Endothelial cell of umbilical vein (primary cell): ENCODE measurements at regions not wholly inside any gene's neighbourhood (a gene's known extent, or its start where the extent isn't known, plus 50 kb on each side); places are given as distances from the start of the nearest gene placed in this dataset.

Experiments
- BruUV-seq: library from RNA; stranded (reverse); fragments of 400-500 nt; replicated peaks from 2 replicates; lab custom pipeline; 2021; lab: Mats Ljungman, UMichigan
- CTCF ChIA-PET: fragments of 300-600, 350-600 bp; sonication (Branson Sonifier 250); formaldehyde crosslinking; loops from one replicate; lab custom pipeline; 2021; ENCODE audit warnings: antibody characterized with exemption, inconsistent platforms; lab: Charles Lee
- POLR2A ChIA-PET: fragments of 300-600, 350-600 bp; sonication (Branson Sonifier 250); formaldehyde crosslinking; loops from one replicate; lab custom pipeline; 2021; ENCODE audit warnings: antibody characterized with exemption, inconsistent platforms; lab: Charles Lee
- DNase-seq: peaks from one replicate; pipeline ENCODE4 v3.0.0-alpha.2; 2011; ENCODE audit warnings: low read depth, low spot score
- FAIRE-seq: peaks from 2 replicates; lab custom pipeline; 2011; peaks lifted over from hg19 to GRCh38; lab: Jason Lieb, UNC
- H2AFZ ChIP-seq: 2 replicates; pipeline ENCODE4 v1.6.0; 2012; ENCODE audit warnings: low read depth, low read length, control low read depth, inconsistent platforms
- H3K27ac ChIP-seq: 2 replicates; pipeline ENCODE4 v1.5.1; 2011; ENCODE audit warnings: low read depth, mild to moderate bottlenecking, control low read depth, low read length, moderate library complexity; ENCODE audit not compliant: insufficient read depth
- H3K27me3 ChIP-seq, 2 experiments: 2 replicates each; pipeline versions ENCODE4 v1.6.0 to v1.6.1; 2011; ENCODE audit warnings: low read length in 2 of 2, mixed read lengths in 1 of 2; ENCODE audit not compliant: control insufficient read depth in 2 of 2, insufficient read depth in 2 of 2
- H3K36me3 ChIP-seq, 2 experiments: 2 replicates in 1 of 2; 3 replicates in 1 of 2; pipeline ENCODE4 v1.5.1; 2011; ENCODE audit warnings: low read length in 2 of 2, mild to moderate bottlenecking in 1 of 2, moderate library complexity in 1 of 2; ENCODE audit not compliant: control insufficient read depth in 2 of 2, insufficient read depth in 2 of 2; ENCODE audit errors: extremely low read depth in 1 of 2
- H3K4me1 ChIP-seq: 3 replicates; pipeline ENCODE4 v1.5.1; 2011; ENCODE audit warnings: mild to moderate bottlenecking, low read length; ENCODE audit not compliant: control insufficient read depth, insufficient read depth; ENCODE audit errors: extremely low read depth
- H3K4me2 ChIP-seq: 2 replicates; pipeline ENCODE4 v1.6.1; 2011; ENCODE audit warnings: low read length, control low read depth, mixed read lengths; ENCODE audit not compliant: insufficient read depth
- H3K4me3 ChIP-seq, 3 experiments: fragments of 200-600 bp in 1 of 3; sonication (generic), shearing (Covaris generic) in 1 of 3; replicated peaks in 1 of 3; 2 replicates each; pipeline ENCODE4 v1.5.1; 2011 to 2016; ENCODE audit warnings: control low read depth in 3 of 3, low read length in 3 of 3, mild to moderate bottlenecking in 2 of 3, inconsistent platforms in 1 of 3, low read depth in 1 of 3, moderate library complexity in 1 of 3; ENCODE audit not compliant: insufficient read depth in 1 of 3
- H3K79me2 ChIP-seq: 2 replicates; pipeline ENCODE4 v1.6.0; 2012; ENCODE audit warnings: low read length, inconsistent platforms; ENCODE audit not compliant: control insufficient read depth, insufficient read depth
- H3K9ac ChIP-seq: replicated peaks from 2 replicates; pipeline ENCODE3; 2011; ENCODE audit warnings: low read length, control low read depth; ENCODE audit not compliant: insufficient read depth; ENCODE audit errors: extremely low read depth
- H3K9me1 ChIP-seq: replicated peaks from 3 replicates; pipeline ENCODE4 v1.6.0; 2011; ENCODE audit warnings: mild to moderate bottlenecking, low read length; ENCODE audit not compliant: control insufficient read depth, insufficient read depth; ENCODE audit errors: extremely low read depth
- H3K9me3 ChIP-seq: replicated peaks from 2 replicates; pipeline ENCODE4 v1.5.1; 2012; ENCODE audit warnings: low read length, inconsistent platforms; ENCODE audit not compliant: control insufficient read depth, insufficient read depth
- H4K20me1 ChIP-seq: replicated peaks from 2 replicates; pipeline ENCODE3; 2011; ENCODE audit warnings: mild to moderate bottlenecking, low read length; ENCODE audit not compliant: control insufficient read depth, insufficient read depth; ENCODE audit errors: extremely low read depth
- EZH2 ChIP-seq: IDR thresholded peaks from 2 replicates; pipeline ENCODE4 v1.6.1; 2012; ENCODE audit warnings: borderline replicate concordance, low read depth, mild to moderate bottlenecking, moderate library complexity, low read length, inconsistent platforms; ENCODE audit not compliant: severe bottlenecking
- FOS ChIP-seq: IDR thresholded peaks from 2 replicates; pipeline ENCODE4 v1.6.1; 2011; ENCODE audit warnings: mild to moderate bottlenecking, low read length, moderate library complexity, borderline replicate concordance; ENCODE audit not compliant: insufficient read depth
- GATA2 ChIP-seq: IDR thresholded peaks from 2 replicates; pipeline ENCODE4 v1.7.0; 2011; ENCODE audit warnings: low read depth, mild to moderate bottlenecking, moderate library complexity, mixed read lengths, low read length; ENCODE audit not compliant: insufficient read length, insufficient read depth
- JUN ChIP-seq: IDR thresholded peaks from 2 replicates; pipeline ENCODE4 v1.6.1; 2011; ENCODE audit warnings: borderline replicate concordance, low read depth; ENCODE audit not compliant: insufficient read length, insufficient read depth
- MAX ChIP-seq: IDR thresholded peaks from 2 replicates; pipeline ENCODE4 v1.6.1; 2011; ENCODE audit not compliant: insufficient read depth, insufficient read length
- MYC ChIP-seq: IDR thresholded peaks from one replicate; pipeline ENCODE4 v1.6.1; 2011; ENCODE audit warnings: mild to moderate bottlenecking, low read depth, low read length
- POLR2A ChIP-seq: IDR thresholded peaks from 2 replicates; pipeline ENCODE4 v1.6.1; 2012; ENCODE audit warnings: low read depth, mild to moderate bottlenecking, control low read depth, low read length
- POLR2AphosphoS5 ChIP-seq: IDR thresholded peaks from 2 replicates; pipeline ENCODE4 v1.6.1; 2012; ENCODE audit warnings: low read depth, mild to moderate bottlenecking, control low read depth, low read length, moderate library complexity; ENCODE audit not compliant: insufficient read depth
- dilution Hi-C: fragments of 300-500 bp; cut with MboI; formaldehyde crosslinking; loops from one replicate; pipeline ENCODE4 v1.15.0; 2019; ENCODE audit warnings: low sequenced_read_pairs; ENCODE audit not compliant: extremely low pct_ligation_motif_present
- intact Hi-C: fragments of 100-400 bp; cut with micrococcal nuclease; formaldehyde crosslinking; loops from one replicate; pipeline ENCODE4 v1.10.0; 2022
- TF ChIP-seq, protein P1 (sequence below), 2 donors: IDR thresholded peaks; 1 replicate in 1 of 2; 2 replicates in 1 of 2; pipeline ENCODE4 v1.5.1; 2011; ENCODE audit warnings: low read length in 2 of 2, mild to moderate bottlenecking in 2 of 2, moderate library complexity in 2 of 2, control low read depth in 1 of 2, inconsistent platforms in 1 of 2, low read depth in 1 of 2; ENCODE audit not compliant: insufficient read depth in 1 of 2; ENCODE audit errors: extremely low read depth in 1 of 2

GRCh38 chr1:75999034-75999433 is 66.8 kb upstream of the ASB17 start:
- Histone ChIP-seq H3K79me2 (no peaks in the 10 kb centered on the region), H2AFZ (no peak overlapping the region), H3K36me3 (no peaks in the 10 kb centered on the region), H3K9me1 (no peaks in the 10 kb centered on the region), H4K20me1 (no peaks in the 10 kb centered on the region), H3K27me3 (no peaks in the 10 kb centered on the region), H3K4me1 (no peaks in the 10 kb centered on the region), H3K9ac (no peak overlapping the region), H3K4me2 (no peak overlapping the region), H3K4me3 (no peak overlapping the region), H3K9me3 (no peaks in the 10 kb centered on the region), H3K27ac (no peak overlapping the region)
- ChIA-PET CTCF (no interaction called here), POLR2A (no interaction called here)
- no TSS peak for BruUV-seq
- TF ChIP-seq EZH2 (no peak), JUN (no peak), FOS (no peak), MAX (no peak), POLR2A (no peak), MYC (no peak), GATA2 (no peak), POLR2AphosphoS5 (no peak)
- TF ChIP-seq, protein P1, sequence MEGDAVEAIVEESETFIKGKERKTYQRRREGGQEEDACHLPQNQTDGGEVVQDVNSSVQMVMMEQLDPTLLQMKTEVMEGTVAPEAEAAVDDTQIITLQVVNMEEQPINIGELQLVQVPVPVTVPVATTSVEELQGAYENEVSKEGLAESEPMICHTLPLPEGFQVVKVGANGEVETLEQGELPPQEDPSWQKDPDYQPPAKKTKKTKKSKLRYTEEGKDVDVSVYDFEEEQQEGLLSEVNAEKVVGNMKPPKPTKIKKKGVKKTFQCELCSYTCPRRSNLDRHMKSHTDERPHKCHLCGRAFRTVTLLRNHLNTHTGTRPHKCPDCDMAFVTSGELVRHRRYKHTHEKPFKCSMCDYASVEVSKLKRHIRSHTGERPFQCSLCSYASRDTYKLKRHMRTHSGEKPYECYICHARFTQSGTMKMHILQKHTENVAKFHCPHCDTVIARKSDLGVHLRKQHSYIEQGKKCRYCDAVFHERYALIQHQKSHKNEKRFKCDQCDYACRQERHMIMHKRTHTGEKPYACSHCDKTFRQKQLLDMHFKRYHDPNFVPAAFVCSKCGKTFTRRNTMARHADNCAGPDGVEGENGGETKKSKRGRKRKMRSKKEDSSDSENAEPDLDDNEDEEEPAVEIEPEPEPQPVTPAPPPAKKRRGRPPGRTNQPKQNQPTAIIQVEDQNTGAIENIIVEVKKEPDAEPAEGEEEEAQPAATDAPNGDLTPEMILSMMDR (IDR thresholded peaks at IDR 0.05; ENCODE audit: extremely low read depth in 1 of 2, insufficient read depth in 1 of 2, low read depth in 1 of 2, low read length in 2 of 2): no peak
- dilution Hi-C loops: no loop called here
- intact Hi-C loops: no loop called here
- DNase-seq (no peak), FAIRE-seq (no peak)
